Natural killer cell (primary cell): ENCODE measurements at regions not wholly inside any gene's neighbourhood (a gene's known extent, or its start where the extent isn't known, plus 50 kb on each side); places are given as distances from the start of the nearest gene placed in this dataset.

Source experiments
- ATAC-seq, 3 donors: fragments of 150-1000 bp in 2 of 3; fragments of 200-7000 bp in 1 of 3; cut with Tn5 transposase; 1 replicate in 1 of 3; 2 replicates in 2 of 3; pipeline ENCODE4 v1.10.0; 2021; ENCODE audit warnings: mild to moderate bottlenecking in 2 of 3, moderate library complexity in 2 of 3
- DNase-seq, 2 donors: peaks; one replicate each; pipeline versions ENCODE4 v3.0.0 to v3.0.0-alpha.2; 2013 to 2021; ENCODE audit warnings: mixed read lengths in 1 of 2
- H3K27ac ChIP-seq: one replicate; pipeline ENCODE4 v1.5.1; 2013; ENCODE audit warnings: mild to moderate bottlenecking, low read length
- H3K27me3 ChIP-seq: one replicate; pipeline ENCODE4 v1.6.1; 2013; ENCODE audit warnings: low read length; ENCODE audit not compliant: control insufficient read depth, insufficient read depth
- H3K36me3 ChIP-seq: one replicate; pipeline ENCODE4 v1.6.1; 2013; ENCODE audit warnings: low read length; ENCODE audit not compliant: control insufficient read depth, insufficient read depth
- H3K4me1 ChIP-seq: one replicate; pipeline ENCODE4 v1.6.1; 2013; ENCODE audit warnings: low read length; ENCODE audit not compliant: control insufficient read depth, insufficient read depth
- H3K4me3 ChIP-seq: one replicate; pipeline ENCODE4 v1.5.1; 2013; ENCODE audit warnings: low read length
- H3K9me3 ChIP-seq: one replicate; pipeline ENCODE4 v1.6.1; 2013; ENCODE audit warnings: low read length; ENCODE audit not compliant: control insufficient read depth, insufficient read depth
- H3K27ac Mint-ChIP-seq, 2 donors: one replicate each; pipeline ENCODE4 v1.8.0; 2022; ENCODE audit warnings: mild to moderate bottlenecking in 2 of 2, mixed read lengths in 2 of 2, moderate library complexity in 1 of 2
- H3K27me3 Mint-ChIP-seq, 2 donors: one replicate each; pipeline ENCODE4 v1.8.0; 2022; ENCODE audit warnings: low read depth in 2 of 2, mixed read lengths in 2 of 2
- H3K36me3 Mint-ChIP-seq: one replicate; pipeline ENCODE4 v1.8.0; 2022; ENCODE audit warnings: mixed read lengths
- H3K4me1 Mint-ChIP-seq, 2 donors: one replicate each; pipeline ENCODE4 v1.8.0; 2022; ENCODE audit warnings: mixed read lengths in 2 of 2
- H3K4me3 Mint-ChIP-seq: one replicate; pipeline ENCODE4 v1.8.0; 2022; ENCODE audit warnings: mild to moderate bottlenecking, moderate library complexity, mixed read lengths
- H3K9me3 Mint-ChIP-seq, 2 donors: one replicate each; pipeline ENCODE4 v1.8.0; 2022; ENCODE audit warnings: mixed read lengths in 2 of 2
- WGBS: methylation state at CpG from one replicate; pipeline ENCODE4 v1.1.7; 2013; ENCODE audit warnings: missing lambda C conversion rate; ENCODE audit not compliant: insufficient coverage; 5-methylcytosine and 5-hydroxymethylcytosine counted together
- intact Hi-C: fragments of 100-400 bp; cut with micrococcal nuclease; formaldehyde crosslinking; loops from one replicate; pipeline ENCODE4 v1.14.2; 2022
- TF ChIP-seq, protein P1 (sequence below): fragments of 200-600 bp; IDR thresholded peaks from one replicate; pipeline ENCODE4 v1.8.0; 2022; ENCODE audit warnings: antibody characterized with exemption

DNA sequence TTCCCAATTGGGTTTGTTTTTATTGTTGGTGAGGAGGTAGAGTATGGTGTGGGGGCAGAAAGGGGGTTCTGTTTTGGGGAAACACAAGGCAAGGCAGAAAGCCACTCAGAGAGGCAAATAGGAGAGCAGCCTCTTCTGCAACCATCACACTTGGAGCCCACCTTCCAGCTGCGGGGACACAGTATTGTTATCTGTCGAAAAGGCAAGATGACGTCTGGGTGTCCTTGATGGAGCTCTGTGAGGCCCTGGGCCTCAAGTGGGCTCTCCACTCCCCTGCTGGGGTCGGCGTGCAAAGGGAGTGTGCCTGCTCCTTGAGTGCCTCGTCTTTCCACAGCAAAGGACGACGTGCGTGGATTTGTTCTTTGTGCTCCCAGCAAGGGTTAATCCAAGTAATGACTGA lies 227.6 kb downstream of the ANAPC1 start:
- no peaks in the 10 kb centered on the region for H3K4me1 ChIP-seq
- peak in 1 of 3 donors; percentile 3 for ATAC-seq
- H3K27me3 Mint-ChIP-seq: no peaks in the 10 kb centered on the region

DNA sequence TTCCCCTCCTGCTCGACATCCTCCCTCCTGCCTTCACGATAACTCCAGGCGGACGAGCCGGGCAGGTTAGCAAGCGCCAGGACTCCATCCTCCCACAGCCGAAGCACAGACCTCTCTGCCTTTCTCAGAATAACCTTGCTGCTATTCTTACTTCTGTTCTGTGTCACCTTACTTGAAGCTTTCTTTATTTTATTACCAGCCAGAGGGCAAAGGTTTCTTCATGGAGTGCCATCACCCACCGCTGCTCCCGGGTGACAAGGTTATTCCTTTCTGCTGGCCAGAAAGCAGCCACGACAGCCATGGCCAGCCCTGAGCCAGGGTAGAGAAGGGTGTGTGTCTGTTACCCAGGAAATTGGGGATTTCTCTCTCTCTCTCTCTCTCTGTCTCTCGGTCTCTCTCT lies 227.1 kb downstream of the ANAPC1 start:
- Histone ChIP-seq H3K36me3 (no peaks in the 10 kb centered on the region), H3K9me3 (no peaks in the 10 kb centered on the region), H3K27ac (no peak overlapping the region), H3K4me3 (no peak overlapping the region), H3K27me3 (no peaks in the 10 kb centered on the region), H3K4me1 (no peaks in the 10 kb centered on the region)
- Mint-ChIP-seq H3K36me3 (no peaks in the 10 kb centered on the region), H3K4me1 (no peaks in the 10 kb centered on the region), H3K27me3 (no peaks in the 10 kb centered on the region), H3K4me3 (no peak overlapping the region), H3K9me3 (no peaks in the 10 kb centered on the region), H3K27ac (no peak overlapping the region)
- TF ChIP-seq, protein P1, sequence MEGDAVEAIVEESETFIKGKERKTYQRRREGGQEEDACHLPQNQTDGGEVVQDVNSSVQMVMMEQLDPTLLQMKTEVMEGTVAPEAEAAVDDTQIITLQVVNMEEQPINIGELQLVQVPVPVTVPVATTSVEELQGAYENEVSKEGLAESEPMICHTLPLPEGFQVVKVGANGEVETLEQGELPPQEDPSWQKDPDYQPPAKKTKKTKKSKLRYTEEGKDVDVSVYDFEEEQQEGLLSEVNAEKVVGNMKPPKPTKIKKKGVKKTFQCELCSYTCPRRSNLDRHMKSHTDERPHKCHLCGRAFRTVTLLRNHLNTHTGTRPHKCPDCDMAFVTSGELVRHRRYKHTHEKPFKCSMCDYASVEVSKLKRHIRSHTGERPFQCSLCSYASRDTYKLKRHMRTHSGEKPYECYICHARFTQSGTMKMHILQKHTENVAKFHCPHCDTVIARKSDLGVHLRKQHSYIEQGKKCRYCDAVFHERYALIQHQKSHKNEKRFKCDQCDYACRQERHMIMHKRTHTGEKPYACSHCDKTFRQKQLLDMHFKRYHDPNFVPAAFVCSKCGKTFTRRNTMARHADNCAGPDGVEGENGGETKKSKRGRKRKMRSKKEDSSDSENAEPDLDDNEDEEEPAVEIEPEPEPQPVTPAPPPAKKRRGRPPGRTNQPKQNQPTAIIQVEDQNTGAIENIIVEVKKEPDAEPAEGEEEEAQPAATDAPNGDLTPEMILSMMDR: no peak
- DNase-seq (no peak), ATAC-seq (no peak)
- intact Hi-C loops: no loop called here
- WGBS: 88% methylated on average over 11 of the region's 11 CpGs

More for the DNA sequence above, 227.6 kb downstream of the ANAPC1 start:
- Histone ChIP-seq H3K27ac (no peak overlapping the region), H3K27me3 (no peaks in the 10 kb centered on the region), H3K9me3 (no peaks in the 10 kb centered on the region), H3K36me3 (no peaks in the 10 kb centered on the region), H3K4me3 (no peak overlapping the region)
- Mint-ChIP-seq H3K4me3 (no peak overlapping the region), H3K27ac (no peak overlapping the region), H3K9me3 (no peaks in the 10 kb centered on the region), H3K36me3 (no peaks in the 10 kb centered on the region), H3K4me1 (no peaks in the 10 kb centered on the region)
- DNase-seq: no peak
- TF ChIP-seq, protein P1: no peak
- WGBS: 94% methylated on average over 9 of the region's 9 CpGs
- intact Hi-C loops: no loop called here

DNA sequence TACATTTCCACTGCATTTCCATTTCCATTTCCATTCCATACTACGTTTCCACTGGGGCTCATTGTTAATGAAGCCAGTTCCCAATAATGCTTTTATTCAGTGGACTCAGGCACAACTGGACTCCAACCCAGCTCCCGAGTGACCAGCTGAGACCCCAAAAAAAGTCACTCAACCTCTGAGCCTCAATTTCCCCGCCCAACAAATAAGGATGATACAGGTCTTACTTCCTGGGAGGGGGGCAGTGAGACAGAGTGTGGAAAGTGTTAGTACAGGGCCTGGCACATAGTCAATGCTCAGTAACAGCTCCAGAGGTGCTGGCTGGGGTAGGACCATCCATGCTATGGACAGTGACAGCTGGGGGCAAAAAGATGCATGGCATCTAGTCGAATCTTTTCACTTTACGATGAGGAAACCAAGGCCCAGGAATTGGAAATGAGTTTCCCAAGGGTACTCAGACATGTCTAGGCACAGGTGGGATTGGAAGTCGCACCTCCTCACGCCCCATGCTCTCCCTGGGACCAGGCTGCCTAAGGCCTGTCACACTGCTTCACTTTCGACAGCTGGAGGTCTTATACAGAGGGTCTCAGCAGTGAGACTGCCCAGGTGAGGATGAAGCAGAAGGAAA lies 226.5 kb downstream of the ANAPC1 start:
- H3K27ac Mint-ChIP-seq: no peak overlapping the region
- H3K36me3 ChIP-seq: no peaks in the 10 kb centered on the region
- H3K4me1 ChIP-seq: no peaks in the 10 kb centered on the region
- no peaks in the 10 kb centered on the region for H3K36me3 Mint-ChIP-seq
- no peaks in the 10 kb centered on the region for H3K9me3 Mint-ChIP-seq
- H3K27ac ChIP-seq: no peak overlapping the region
- ATAC-seq (no peak), DNase-seq (no peak)
- no peaks in the 10 kb centered on the region for H3K9me3 ChIP-seq
- H3K4me3 ChIP-seq: no peak overlapping the region
- intact Hi-C loops: no loop called here
- H3K4me3 Mint-ChIP-seq: no peak overlapping the region
- 89% methylated on average over 7 of the region's 8 CpGs for WGBS
- H3K27me3 Mint-ChIP-seq: no peaks in the 10 kb centered on the region
- H3K4me1 Mint-ChIP-seq: no peaks in the 10 kb centered on the region
- H3K27me3 ChIP-seq: no peaks in the 10 kb centered on the region
- TF ChIP-seq, protein P1: no peak
